ENCODE measurements at regions not wholly inside any gene's neighbourhood (a gene's known extent, or its start where the extent isn't known, plus 50 kb on each side); places are given as distances from the start of the nearest gene placed in this dataset.
"Not testable (repeated sequence)": the region's sequence is repeated elsewhere in the genome, so short reads cannot be mapped to it uniquely, and the experiment has no call there.

DNA sequence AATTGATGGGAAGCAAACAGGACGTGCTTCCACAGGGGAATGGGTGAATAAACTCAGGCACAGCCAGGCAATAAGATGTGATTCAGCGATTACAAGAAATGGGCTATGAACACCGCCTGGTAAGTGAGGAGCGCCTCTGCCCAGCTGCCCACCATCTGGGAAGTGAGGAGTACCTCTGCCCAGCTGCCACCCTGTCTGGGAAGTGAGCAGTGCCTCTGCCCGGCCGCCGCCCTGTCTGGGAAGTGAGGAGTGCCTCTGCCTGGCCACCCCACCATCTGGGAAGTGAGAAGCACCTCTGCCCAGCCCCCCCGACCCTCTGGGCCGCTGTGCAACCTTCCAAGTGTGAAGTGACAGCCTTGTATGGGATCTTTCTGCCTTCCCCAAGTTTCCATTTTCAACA lies 73.2 kb upstream of the PRR5 start:
- DNase-seq = no peak

DNA sequence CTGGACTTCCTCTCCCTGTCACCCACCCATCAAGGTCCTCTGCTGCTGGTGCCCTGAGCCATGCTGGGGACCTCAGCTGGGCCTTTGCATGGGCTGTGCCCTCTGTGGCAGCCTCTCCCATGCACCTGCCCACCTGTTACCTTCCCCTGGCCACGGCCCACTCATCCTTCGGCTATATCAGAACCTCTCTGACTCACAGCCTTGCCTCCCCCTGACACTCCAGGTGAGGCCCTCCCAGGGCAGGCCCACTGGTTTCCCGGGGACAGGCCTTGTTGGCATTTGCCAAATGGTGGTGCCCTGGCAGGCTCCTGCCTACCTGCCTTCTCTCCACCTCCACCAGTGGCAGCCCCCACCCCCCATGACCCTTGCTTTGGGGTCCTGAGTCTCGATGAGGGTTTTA lies 73.7 kb upstream of the PRR5 start:
- no peak for DNase-seq

DNA sequence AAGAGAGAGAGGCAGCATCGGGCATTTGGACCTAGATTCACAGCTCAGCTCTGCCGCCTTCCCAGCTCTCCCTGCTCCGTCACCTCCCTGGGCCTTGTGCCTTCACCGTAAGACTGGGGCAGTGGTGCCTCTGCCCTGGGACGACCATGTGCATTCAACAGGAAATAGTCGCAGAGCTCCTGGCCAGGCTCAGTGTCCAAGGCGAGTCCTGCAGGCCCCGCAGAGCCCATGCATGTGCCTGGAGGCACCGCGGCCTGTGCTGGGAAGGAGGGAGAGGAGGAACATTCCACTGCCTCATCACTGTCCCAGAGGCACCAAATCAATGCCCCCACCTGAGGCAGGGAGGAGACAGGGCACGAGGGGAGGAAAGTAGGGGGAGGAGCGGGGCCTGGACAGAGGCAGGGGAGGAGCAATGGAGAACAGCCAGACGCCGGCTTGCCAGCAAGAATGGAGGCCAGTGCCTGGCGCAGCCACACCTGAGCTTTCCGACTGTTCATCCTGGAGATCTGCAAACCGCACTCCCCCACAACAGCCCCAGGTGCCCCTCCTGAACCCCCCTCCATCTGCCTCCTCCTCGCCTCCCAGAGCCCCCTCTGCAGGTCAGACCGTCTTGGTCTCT lies 74.4 kb upstream of the PRR5 start:
- no peak for DNase-seq

DNA sequence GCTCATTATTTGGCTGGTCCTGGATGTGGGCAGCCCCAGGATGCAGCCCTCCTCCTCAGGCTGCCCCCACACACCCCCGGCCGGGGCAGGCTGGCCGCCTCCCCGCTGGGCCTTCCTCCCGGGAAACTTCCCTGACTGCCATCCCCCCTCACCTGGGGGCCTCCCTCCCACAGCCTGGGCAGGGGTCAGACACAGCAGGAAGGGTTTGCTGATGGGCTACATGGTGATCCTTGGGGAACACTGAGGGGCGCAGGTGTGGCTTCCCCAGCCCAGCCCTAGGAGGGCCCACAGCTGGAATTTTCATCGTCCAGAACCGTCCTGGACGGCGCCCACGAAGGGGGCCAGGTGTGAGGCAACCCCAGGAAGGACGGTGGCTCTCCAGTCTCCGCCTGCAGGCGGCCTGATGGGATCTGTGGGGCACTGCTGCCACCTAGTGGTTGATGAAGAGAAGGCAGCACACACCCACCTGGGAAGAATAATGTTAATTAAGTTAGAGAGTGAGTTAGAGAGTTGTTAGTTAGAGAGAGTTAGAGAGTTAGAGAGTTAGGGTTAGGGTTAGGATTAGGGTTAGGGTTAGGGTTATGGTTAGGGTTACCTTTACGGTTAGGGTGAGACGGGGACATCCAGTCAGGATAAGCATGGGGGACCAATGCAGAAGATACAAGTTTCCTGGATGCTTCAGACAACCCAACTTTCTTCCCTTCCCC lies 75.9 kb upstream of the PRR5 start:
- DNase-seq = peak; percentile 76 to 81 (median 81)

DNA sequence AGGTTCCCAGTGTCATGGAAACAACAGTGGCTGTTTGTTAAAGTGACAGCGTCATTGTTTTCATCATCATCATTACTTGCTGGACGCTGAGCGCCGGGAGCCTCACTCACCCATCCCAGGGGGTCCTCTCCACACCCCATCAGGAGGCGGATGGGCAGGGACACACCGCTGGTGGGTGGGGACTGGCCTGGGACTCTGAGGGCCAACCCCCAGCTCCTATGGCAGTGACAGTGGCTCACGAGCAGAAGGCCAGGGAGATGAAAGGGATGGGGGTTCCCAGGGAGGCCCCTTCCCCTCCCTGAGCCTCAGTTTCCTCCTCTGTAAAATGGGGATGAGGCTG lies 76.6 kb upstream of the PRR5 start:
- DNase-seq = no peak

DNA sequence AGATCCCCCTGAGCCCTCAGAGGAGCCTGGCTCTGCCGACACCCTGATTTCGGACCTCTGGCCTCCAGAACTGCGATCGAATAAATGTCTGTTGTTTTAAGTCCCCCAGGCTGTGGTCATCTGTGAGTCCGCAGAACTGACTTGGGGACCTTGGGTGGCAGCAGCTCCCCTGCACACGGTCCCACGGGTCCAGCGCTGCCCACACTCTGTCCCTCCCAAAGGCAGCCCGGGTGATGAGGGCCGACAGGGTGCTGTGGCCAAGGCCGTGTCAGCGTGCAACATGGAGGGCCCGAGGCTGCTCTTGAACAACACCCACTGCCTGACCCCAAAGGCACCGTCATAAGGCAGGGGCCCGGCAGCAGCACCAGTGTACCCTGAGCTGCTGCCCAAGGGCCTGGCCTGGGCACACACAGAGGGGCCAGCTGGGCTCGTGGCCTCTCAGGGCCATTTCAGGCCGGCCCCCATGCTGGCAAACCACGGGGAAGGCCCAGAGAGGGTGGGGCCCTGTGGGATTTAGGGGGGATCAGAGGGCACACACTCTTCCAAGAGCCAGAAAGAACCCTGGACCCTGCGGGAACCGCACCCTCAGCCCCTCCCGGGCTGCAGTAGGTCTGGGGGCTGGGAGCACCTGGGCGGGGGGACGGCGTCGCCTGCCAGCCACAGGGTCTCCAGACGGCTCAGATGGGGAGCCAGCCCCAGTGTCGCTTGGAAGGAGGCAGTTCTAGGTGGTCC lies 77.1 kb upstream of the PRR5 start:
- no peak for DNase-seq

DNA sequence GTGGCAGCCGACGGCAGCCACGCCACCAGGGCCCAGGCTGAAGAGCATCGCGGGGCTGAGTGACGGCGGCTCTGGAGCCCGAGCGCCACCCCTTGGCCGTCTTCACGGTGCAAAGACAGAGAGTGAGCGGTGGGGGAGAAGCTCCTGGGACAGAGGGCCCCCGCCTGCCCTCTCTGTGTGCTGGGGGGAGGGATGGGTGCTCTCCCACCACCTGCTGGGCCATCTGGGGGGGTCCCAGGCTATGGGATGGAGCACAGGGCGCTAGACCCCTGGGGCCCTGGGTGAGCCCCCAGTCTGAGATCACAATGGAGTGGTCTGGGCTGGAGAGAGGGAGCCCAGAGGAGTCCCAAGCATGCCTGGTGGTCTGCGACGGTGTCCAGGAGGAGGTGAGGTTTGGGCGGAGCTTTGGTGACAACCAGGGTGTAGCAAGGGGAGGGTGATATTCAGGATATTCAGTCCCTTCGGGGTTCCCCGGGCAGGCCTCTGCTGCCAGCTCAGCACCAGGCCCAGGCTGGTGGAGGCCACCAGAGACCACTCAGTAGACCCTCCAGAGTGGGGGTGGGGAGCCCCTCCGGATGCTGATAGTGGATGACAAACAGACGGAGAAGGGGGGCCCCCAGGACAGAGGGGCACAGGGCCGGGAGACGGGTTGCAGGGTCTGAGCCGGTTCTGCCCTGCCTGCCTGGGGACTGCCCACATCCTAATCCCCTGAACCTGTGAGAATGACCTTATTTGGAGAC lies 78.1 kb upstream of the PRR5 start:
- DNase-seq = peak in 2 of 3 donors; percentile 39 to 57

DNA sequence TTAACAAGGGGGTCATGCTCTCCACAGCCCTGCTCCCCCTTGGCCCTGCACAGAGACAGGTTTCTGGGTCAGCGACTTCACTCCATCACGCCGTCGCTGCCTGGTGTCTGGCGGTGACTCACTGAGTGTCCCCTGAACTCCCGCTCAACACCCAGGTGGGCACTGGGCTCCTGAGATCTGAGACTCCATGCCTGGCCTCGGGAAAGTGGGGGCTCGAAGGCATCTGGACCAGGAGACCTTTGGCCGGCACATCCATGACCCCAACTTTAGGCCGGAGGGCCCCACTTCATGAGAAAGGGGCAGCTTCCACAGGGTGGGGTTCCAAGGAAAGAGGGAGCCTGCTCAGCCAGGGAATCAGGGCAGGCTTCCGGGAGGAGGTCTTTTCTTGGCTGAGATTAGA lies 79.3 kb upstream of the PRR5 start:
- DNase-seq = no peak

DNA sequence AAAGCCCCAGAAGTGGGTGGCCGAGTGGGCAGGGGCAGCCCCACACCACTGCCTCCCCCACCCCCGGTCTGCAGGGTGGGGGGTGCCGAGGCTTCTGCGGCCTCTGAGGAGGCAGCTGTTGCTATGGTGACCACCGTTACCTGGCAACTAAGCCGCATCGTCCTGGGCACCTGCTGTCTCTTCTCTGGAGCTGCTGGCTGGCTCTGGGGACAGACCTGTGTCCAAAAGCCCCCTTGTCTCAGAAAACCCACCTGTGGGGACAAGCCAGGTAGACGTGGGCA lies 79.9 kb upstream of the PRR5 start:
- DNase-seq = no peak

DNA sequence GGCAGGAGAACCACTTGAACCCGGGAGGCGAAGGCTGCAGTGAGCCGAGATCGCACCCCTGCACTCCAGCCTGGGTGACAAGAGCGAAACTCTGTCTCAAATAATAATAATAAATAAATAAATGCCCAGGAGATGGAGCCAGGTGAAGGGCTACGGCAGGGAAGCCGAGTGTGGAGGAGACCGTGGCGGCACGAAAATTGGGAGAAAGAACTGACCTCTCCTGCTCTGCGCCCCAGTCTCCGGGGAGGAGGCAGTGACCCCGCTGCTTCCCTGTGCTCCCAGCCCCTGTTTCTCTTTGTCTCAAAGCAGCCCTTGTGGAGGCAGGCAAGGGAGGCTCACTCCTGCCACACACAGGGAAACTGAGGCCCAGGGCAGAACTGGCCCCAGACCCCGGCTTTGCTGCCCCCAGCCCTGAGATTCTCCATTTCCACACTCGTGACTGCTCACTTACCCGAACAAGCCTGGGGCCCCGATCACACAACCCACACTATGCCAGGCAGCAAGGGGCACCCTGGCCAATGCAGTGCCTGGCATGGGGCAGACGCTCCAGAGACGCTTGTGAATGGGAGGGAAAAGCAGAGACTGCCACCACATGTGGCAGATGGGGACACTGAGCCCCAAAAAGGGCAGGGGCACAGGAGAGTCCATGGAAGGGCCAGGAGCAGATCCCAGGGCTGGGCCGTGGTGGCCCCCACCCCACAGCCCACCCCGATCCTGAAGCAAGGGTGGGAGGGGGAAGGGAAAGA lies 80.4 kb upstream of the PRR5 start:
- DNase-seq = no peak

DNA sequence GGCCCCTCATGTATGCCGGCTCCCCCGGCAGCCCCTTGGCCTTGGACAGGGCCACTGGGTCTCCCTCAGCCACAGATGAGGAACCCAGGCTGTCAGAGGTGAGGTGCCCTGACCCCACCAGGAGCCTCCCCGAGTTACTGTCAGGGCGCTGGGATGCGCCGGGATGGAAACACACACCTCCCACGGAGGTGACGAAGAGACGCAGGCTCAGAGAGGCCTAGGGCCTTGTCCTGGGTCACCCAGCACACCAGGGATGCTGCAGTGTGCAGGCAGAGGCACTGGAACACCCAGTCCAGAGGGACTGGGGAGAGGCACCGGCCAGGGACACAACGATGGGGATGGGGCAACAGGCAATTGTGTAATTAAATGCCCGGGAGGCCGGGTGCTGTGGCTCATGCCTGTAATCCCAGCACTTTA lies 81.2 kb upstream of the PRR5 start:
- DNase-seq = no peak

DNA sequence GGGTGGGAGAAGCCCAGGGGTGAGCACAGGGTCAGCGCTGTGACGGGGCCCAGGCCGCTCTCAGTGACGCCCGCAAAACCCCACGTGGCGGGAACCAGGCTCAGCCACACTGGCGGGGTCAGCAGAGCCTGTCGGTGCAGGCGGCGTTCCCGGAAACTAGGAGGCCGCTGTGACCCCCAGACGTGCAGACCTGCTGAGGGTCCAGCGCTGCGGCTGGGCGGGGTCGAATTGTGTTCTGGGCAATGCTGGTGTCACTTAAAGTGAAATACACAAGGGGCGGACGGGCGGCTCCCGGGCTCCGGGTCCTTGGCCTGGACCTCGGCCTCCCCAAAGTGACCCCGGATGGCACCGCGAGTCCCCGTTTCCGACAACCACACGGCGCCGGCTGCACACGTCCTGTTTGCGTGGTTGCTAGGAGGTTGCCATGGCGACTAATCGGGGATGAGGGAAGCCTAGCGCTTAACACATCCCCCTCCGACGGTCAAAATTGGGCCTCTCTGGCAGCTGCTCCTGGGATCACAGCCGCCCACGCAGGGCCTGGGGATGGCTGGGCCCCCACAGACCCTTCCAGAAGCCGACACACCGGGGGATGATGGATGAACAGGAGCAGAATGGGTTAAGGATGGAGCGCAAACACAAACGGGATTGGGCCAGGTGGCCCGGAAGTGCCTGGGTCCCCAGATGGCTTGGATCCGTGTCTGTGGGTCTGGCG lies 81.7 kb upstream of the PRR5 start:
- peak; percentile 60 to 69 (median 68) for DNase-seq

DNA sequence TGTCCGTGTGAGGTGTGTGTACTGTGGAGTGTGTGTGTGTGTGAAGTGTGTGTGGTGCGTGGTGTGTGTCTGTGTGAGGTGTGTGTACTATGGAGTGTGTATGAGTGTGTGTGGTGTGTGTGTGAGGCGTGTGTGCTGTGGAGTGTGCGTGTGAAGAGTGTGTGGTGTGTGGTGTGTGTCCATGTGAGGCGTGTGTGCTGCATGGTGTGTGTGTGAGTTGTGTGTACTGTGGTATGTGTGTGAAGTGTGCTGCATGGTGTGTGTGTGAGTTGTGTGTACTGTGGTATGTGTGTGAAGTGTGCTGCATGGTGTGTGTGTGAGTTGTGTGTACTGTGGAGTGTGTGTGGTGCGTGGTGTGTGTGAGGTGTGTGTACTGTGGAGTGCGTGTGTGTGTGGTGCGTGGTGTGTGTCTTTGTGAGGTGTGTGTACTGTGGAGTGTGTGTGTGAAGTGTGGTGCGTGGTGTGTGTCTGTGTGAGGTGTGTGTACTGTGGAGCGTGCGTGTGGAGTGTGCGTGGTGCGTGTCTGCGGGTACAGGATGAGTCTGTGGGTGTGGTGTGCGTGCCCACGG lies 82.4 kb upstream of the PRR5 start:
- DNase-seq = not testable (repeated sequence)

DNA sequence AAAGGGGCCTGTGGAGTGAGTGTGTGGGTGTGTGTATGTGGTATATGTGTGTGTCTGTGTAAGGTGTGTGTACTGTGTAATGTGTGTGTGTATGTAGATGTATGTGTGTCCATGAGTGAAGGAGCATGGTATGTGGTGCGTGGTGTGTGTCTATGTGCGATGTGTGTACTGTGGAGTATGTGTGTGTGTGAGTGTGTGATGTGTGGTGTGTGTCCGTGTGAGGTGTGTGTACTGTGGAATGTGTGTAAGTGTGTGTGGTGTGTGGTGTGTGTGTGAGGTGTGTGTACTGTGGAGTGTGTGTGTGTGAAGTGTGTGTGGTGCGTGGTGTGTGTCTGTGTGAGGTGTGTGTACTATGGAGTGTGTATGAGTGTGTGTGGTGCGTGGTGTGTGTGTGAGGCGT lies 83.1 kb upstream of the PRR5 start:
- not testable (repeated sequence) for DNase-seq

DNA sequence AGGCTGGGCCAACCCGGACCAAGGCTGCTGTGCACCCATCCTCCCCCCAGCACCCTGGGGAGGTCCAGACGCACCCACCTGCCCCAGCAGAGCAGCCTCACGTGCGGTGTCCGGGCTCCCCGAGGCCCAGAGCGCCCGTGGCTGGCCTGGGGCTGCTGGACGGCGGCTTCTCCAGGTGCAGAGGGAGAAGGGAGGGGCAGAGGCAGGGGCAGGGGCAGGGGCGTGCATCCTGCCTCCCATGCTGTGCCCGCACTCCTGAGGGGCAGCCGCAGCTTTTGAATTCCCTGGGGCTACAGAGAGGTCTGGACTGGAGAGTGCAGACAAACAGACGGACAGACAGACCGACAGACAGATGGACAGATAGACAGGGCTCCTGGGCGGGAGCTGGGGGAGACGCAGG lies 83.6 kb upstream of the PRR5 start:
- DNase-seq = no peak

DNA sequence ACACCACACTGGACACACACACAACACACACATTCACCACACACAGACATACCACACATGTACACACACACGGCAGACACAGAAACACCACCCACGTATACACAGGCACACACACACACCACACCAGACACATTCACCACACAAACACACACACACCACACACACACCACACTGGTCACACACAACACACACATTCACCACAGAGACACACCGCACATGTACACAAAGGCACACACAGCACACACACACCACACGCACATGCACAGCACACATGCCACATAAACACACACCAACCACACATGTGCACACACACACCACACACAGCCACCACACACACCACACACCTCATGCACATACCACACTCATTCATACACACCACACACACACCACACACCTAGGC lies 84.2 kb upstream of the PRR5 start:
- no peak for DNase-seq

DNA sequence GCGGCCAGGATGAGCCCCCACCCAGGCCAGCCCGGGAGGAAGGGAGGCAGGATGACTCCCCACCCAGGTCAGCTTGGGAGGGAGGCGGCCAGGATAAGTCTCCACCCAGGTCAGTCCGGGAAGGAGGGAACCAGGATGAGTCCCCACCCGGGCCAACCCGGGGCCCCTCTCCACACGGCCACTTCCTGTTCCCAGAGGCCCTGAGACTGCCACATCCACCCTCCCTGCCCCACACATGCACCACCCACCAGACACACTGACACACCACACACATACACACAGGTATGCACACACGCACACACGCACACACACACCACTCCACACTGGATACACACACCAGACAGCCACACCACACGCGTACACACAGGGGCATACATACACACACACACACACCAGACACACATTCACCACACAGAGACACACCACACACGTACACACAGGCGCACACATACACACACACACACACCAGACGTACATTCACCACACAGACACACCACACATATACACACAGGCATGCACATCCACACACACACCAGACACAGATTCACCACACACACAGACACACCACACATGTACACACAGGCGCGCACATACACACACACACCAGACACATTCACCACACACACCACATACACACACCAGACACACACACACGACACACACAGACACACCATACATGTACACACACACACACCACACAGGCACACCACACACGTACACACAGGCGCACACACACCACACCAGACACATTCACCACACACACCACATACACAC lies 84.9 kb upstream of the PRR5 start:
- no peak for DNase-seq

DNA sequence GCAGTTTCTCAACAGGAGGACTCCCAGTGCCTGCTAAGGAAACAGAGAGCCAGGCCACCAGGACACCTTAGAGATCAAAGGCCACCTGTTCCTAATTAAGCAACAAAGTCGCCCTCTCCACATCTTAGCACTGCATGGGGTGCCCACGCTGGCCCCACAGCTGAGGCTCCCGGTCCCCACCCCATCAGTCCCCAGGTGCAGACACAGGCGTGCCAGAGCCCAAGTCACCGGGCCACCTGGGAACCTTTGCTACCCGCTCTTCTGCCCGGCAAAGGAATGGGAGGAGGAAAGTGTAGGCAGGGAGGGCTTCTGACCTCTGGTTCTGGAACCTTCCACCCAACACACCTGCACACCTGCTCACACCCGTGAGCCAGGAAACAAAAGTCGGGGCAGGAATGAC lies 85.5 kb upstream of the PRR5 start:
- no peak for DNase-seq

DNA sequence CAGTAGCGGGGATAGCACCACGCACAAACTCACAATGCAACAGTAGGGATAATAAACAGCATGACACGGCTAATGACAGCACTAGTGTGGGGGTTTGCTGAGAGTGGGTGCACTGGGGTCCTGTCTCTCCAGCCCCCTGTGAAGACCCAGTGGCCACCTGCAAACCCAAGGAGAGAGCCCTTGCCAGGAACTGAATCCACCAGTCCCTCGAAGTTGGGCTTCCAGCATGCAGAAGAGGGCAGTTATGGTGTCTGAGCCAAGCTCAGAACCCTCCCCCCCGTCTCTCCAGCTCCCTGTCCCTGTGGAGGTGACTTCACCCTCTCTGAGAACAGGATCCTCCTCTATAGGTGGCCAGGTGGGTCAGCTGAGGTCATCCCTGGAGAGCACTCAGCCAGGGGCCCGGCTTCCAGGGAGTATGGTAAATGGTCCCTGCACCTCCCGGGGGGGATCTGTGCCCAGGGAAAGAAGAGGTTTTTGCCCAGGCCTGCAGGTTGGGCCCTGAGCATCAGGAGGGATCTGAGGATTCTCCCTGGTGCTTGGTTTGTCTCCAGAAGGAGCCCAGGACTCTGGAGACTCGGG lies 86.3 kb upstream of the PRR5 start:
- DNase-seq = no peak

DNA sequence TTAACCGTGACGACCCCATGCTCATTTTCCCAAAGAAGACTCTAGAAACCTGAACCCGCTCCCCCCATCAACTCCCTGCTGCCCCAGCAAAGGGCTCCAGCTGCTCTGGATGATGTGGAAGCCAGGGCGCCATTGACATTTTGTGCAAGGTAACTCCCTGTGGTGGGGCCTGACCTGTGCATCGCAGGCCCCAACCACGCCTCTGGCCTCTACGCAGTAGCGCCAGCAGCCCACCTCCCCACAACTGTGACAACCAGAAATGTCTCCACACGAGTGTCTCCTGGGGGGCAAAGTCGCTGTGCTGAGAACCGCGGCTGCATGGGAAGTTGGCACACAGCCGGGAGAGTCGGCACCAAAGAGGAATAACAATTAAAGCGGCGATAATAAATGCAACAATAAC lies 86.9 kb upstream of the PRR5 start:
- no peak for DNase-seq

DNA sequence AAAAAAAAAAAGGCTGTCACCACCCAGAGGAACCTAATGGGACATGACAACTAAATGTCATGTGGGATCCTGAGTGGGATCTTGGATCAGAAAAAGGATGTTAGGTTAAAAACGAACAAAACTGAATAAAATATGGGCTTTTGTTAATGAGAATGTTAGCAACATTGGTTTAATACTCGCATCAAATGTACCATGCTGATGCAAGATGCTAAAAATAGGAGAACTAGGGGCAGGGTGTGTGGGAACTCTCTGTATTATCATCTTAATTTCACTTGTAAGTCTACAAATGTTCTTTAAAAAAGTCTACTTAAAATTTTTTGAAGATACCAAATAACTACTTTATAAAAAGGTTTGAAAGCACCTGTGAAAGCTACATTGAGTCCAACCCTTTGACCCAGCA lies 88.8 kb upstream of the PRR5 start:
- no peak for DNase-seq

All from suppressor macrophage treated with lipopolysaccharide for 1 hour (primary cell).